Cardiac muscle cell (in vitro differentiated cells and primary cell): ENCODE measurements at regions not wholly inside any gene's neighbourhood (a gene's known extent, or its start where the extent isn't known, plus 50 kb on each side); places are given as distances from the start of the nearest gene placed in this dataset.
A peak's percentile ranks its signal among the peaks of the same experiment; 100 is the strongest.

ENCODE experiments used
- DNase-seq, 2 donors: peaks; one replicate each; pipeline versions ENCODE4 v3.0.0 to v3.0.0-alpha.2; 2010 to 2017; ENCODE audit warnings: low read depth in 1 of 2, low spot score in 1 of 2
- H3K27ac ChIP-seq: fragments of 200-600 bp; sonication (generic); 2 replicates; pipeline ENCODE4 v1.5.1; 2016
- H3K27me3 ChIP-seq: fragments of 200-600 bp; sonication (generic); 2 replicates; pipeline ENCODE4 v1.6.0; 2016; ENCODE audit warnings: control low read depth
- H3K36me3 ChIP-seq: fragments of 200-600 bp; sonication (generic); 2 replicates; pipeline ENCODE4 v1.5.1; 2016; ENCODE audit warnings: control low read depth
- H3K4me1 ChIP-seq: fragments of 200-600 bp; sonication (generic); 2 replicates; pipeline ENCODE4 v1.8.1; 2017; ENCODE audit warnings: low read depth, mild to moderate bottlenecking, mixed run types
- H3K4me3 ChIP-seq: fragments of 200-600 bp; sonication (generic); 2 replicates; pipeline ENCODE4 v1.5.1; 2016; ENCODE audit warnings: mild to moderate bottlenecking
- H3K9me3 ChIP-seq: fragments of 200-600 bp; sonication (generic); 2 replicates; pipeline ENCODE4 v1.5.1; 2017; ENCODE audit warnings: low read depth, mild to moderate bottlenecking, control low read depth
- TF ChIP-seq, protein P1 (sequence below): IDR thresholded peaks from 2 replicates; pipeline ENCODE4 v1.5.1; 2012; ENCODE audit warnings: low read depth, mild to moderate bottlenecking, low read length

DNA sequence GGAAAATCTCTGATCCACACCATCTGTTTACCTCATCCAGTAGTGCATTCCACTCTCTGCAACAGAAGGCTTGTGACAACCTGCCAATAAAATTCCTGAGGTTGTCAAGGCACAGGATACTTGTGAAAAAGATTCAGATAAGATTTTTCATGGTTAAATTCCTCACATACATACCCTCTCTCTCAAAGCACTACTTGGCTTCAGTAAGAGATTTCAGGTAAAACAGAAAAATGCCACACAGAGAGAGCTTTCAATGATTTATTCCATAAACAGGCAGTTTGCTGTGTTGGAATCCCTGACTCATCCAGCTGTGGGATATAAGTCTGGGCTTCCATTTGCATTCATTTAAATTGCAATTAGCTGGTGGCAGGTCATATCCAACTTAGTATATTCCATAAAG is 99.7 kb upstream of the CAV2 start:
- Histone ChIP-seq H3K4me3 (no peak overlapping the region), H3K36me3 (no peaks in the 10 kb centered on the region), H3K27me3 (no peaks in the 10 kb centered on the region), H3K27ac (no peak overlapping the region), H3K4me1 (peaks cover 14% of the 10 kb centered on the region), H3K9me3 (no peaks in the 10 kb centered on the region)
- TF ChIP-seq, protein P1, sequence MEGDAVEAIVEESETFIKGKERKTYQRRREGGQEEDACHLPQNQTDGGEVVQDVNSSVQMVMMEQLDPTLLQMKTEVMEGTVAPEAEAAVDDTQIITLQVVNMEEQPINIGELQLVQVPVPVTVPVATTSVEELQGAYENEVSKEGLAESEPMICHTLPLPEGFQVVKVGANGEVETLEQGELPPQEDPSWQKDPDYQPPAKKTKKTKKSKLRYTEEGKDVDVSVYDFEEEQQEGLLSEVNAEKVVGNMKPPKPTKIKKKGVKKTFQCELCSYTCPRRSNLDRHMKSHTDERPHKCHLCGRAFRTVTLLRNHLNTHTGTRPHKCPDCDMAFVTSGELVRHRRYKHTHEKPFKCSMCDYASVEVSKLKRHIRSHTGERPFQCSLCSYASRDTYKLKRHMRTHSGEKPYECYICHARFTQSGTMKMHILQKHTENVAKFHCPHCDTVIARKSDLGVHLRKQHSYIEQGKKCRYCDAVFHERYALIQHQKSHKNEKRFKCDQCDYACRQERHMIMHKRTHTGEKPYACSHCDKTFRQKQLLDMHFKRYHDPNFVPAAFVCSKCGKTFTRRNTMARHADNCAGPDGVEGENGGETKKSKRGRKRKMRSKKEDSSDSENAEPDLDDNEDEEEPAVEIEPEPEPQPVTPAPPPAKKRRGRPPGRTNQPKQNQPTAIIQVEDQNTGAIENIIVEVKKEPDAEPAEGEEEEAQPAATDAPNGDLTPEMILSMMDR = no peak
- peak in 1 of 2 donors; percentile 28 for DNase-seq

DNA sequence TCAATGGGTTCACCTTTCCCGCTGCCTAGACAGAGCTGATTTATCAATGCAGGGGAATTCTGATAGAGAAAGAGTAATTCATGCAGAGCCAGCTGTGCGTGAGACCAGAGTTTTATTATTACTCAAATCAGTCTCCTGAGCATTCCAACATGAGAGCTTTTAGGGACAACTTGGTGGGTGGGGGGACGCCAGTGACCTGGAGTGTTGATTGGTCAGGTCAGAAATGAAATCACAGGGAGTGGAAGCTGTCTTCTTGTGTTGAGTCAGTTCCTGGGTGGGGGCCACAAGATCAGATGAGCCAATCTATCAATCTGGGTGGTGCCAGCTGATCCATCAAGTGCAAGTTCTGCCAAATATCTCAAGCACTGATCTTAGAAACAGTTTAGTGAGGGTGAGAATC is 99.0 kb upstream of the CAV2 start:
- H3K4me1 ChIP-seq = peaks cover 14% of the 10 kb centered on the region
- no peak overlapping the region for H3K4me3 ChIP-seq
- H3K36me3 ChIP-seq = no peaks in the 10 kb centered on the region
- no peaks in the 10 kb centered on the region for H3K9me3 ChIP-seq
- H3K27ac ChIP-seq = no peak overlapping the region
- no peaks in the 10 kb centered on the region for H3K27me3 ChIP-seq
- DNase-seq = no peak
- TF ChIP-seq, protein P1 = no peak

DNA sequence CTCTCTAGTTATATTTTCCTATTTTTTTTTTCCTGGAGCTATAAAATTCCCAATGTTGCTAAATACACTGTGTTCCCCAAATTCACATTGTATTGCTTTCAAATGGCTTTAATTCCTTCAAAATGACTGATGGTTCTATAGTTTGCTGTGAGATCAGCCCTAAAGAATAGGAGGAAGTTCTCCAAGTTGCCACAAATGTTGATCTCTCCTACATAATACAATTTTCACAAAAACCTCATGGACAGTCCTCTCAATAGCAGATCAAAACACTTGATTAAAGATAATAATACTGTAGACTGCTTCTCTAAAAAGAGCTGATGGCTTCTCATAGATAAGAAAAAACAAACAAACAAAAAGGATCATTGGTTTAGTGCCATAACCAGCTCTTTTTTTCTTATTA is 97.8 kb upstream of the CAV2 start:
- Histone ChIP-seq H3K4me3 (no peak overlapping the region), H3K36me3 (no peaks in the 10 kb centered on the region), H3K9me3 (no peaks in the 10 kb centered on the region), H3K27ac (no peak overlapping the region), H3K4me1 (peaks cover 14% of the 10 kb centered on the region), H3K27me3 (no peaks in the 10 kb centered on the region)
- no peak for DNase-seq
- TF ChIP-seq, protein P1 = no peak

DNA sequence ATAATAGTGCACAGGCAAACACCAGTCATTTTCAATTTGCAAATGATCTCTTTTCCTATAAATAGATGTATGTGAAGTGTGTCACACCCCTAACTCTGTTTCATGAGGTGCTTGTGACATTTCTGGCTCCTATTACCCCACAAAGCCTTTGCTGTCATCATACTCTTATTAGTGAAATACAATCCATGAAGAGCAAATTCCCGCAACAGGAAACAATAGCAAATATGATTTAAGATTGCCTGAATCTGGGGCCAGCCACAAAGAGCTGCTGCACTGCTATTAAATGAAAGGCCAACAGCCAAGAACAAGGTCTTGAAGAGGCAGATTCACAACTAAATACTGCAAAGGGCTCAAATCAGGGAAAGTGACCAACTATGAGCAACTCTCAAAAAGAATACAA is 96.3 kb upstream of the CAV2 start:
- Histone ChIP-seq H3K27me3 (no peaks in the 10 kb centered on the region), H3K27ac (no peak overlapping the region), H3K4me3 (no peak overlapping the region), H3K9me3 (no peaks in the 10 kb centered on the region), H3K36me3 (no peaks in the 10 kb centered on the region), H3K4me1 (peaks cover 14% of the 10 kb centered on the region)
- DNase-seq = no peak
- TF ChIP-seq, protein P1 = no peak

DNA sequence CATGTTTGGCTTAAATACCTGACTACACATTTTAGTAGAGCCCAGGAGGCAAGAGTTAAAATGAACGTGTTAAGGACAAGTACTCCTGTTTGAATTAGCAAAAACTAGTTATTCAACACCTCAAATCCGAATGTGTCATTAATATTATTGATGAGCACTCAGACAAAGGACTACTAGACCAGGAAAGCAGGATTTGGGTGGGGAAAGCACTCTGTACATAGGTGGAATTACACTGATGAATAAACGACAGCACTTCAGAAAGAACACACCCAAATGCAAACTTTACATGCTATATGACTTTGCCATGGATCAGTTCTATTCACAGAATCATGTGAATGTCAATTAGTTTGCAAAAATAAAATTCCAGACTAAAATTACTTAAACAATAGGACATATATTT is 95.1 kb upstream of the CAV2 start:
- Histone ChIP-seq H3K9me3 (no peaks in the 10 kb centered on the region), H3K27ac (no peak overlapping the region), H3K36me3 (no peaks in the 10 kb centered on the region), H3K27me3 (no peaks in the 10 kb centered on the region), H3K4me1 (peaks cover 10% of the 10 kb centered on the region), H3K4me3 (no peak overlapping the region)
- TF ChIP-seq, protein P1 = no peak
- DNase-seq = no peak

DNA sequence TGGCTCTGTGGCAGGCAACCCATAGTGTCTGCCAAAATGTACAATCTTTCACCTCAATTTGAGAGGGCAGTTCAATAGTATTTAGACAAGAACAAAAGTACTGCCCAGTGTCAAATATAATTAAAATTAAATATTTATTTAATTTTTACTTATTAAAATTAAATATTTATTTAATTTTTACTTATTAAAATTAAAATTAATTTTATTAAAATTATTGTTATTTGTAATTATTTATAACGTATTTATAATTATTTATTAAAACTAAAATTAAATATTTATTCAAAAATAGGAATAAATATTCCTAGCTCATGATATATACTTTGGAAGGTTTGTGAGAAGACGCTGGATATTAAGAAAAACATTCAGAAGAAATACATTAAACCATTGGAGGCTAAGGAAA is 93.7 kb upstream of the CAV2 start:
- Histone ChIP-seq H3K27me3 (no peaks in the 10 kb centered on the region), H3K4me3 (no peak overlapping the region), H3K36me3 (no peaks in the 10 kb centered on the region), H3K9me3 (no peaks in the 10 kb centered on the region), H3K27ac (no peak overlapping the region), H3K4me1 (peaks cover 4% of the 10 kb centered on the region)
- DNase-seq = no peak
- TF ChIP-seq, protein P1 = no peak
